NOMO-1 (cell line): ENCODE measurements at regions not wholly inside any gene's neighbourhood (a gene's known extent, or its start where the extent isn't known, plus 50 kb on each side); places are given as distances from the start of the nearest gene placed in this dataset.
"Not testable (repeated sequence)": the region's sequence is repeated elsewhere in the genome, so short reads cannot be mapped to it uniquely, and the experiment has no call there.

Experiments
- DNase-seq, 2 experiments: peaks; one replicate each; lab custom pipeline; 2025; ENCODE audit not compliant: unreplicated experiment in 2 of 2; lab: John Stamatoyannopoulos, UW

- DNase-seq, result no peak
Measured at GRCh38 chr7:50920031-50920635, 137.4 kb upstream of the GRB10 start.

- DNase-seq, result no peak
Measured at GRCh38 chr7:50915621-50916020, 132.9 kb upstream of the GRB10 start.

DNA sequence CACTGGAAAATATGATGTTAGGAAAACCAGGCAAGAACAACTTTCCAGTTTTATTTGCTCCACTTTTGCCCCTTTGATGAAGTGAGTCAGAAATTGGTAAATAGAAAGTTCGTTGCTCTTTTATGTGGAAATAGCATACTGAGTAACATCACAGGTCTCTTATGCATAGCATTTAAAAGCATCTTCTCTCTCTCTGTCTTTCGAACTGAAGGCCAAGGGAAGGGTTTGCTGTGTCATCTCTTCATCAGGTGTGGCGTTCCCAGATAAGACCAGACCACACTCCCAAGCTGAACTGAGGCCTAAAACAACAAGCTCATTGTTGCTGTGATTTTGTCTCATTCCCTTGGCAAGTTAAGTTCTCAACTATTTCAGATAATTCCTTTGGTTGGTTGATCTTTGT lies 131.8 kb upstream of the GRB10 start:
- DNase-seq, result no peak

DNA sequence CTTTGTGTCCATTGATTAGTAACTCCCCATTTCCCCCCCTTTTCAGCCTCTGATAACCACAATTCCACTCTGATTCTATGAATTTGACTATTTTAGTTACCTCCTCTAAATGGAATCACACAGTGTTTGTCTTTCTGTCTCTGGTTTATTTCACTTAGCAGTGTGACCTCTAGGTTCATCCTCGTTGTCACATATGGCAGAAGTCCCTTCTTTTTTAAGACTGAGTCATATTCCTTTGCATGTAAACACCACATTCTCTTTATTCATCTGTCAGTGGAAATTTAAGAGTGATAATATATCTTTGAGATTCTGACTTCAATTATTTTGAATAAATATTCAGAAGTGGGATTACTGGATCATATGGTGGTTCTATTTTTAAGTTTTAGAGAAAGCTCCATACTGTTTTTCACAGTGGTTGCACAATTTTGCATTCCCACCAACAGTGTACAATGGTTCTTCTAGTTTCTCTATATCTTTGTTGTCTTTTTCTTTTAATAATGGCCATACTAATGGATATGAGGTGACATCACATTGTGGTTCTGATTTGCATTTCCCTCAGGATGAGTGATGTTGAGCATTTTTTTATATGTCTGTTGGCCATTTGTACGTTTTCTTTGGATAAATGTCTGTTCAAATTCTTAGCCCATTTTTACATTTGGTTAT lies 126.1 kb upstream of the GRB10 start:
- DNase-seq, result no peak

- DNase-seq, result not testable (repeated sequence)
Measured at GRCh38 chr7:50898604-50899477, 116.1 kb upstream of the GRB10 start.

DNA sequence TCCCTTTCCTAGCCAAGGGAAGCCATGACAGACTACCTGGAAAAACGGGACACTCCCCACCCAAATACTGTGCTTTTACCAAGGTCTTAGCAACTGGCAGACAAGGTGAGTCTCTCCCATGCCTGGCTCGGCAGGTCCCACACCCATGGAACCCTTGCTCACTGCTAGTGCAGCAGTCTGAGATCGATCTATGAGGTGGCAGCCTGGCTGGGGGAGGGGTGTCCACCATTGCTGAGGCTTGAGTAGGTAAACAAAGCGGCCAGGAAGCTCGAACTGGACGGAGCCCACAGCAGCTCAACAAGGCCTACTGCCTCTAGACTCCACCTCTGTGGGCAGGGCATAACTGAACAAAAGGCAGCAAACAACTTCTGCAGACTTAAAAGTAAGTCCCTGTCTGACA lies 104.4 kb upstream of the GRB10 start:
- not testable (repeated sequence) for DNase-seq

- no peak for DNase-seq
Measured at GRCh38 chr7:50872437-50872836, 89.7 kb upstream of the GRB10 start.

- no peak for DNase-seq
Measured at GRCh38 chr7:50869108-50869725, 86.5 kb upstream of the GRB10 start.

GRCh38 chr7:50868426-50869100 lies 85.9 kb upstream of the GRB10 start:
- DNase-seq, result no peak

GRCh38 chr7:50867034-50867356 lies 84.3 kb upstream of the GRB10 start:
- DNase-seq, result no peak

DNA sequence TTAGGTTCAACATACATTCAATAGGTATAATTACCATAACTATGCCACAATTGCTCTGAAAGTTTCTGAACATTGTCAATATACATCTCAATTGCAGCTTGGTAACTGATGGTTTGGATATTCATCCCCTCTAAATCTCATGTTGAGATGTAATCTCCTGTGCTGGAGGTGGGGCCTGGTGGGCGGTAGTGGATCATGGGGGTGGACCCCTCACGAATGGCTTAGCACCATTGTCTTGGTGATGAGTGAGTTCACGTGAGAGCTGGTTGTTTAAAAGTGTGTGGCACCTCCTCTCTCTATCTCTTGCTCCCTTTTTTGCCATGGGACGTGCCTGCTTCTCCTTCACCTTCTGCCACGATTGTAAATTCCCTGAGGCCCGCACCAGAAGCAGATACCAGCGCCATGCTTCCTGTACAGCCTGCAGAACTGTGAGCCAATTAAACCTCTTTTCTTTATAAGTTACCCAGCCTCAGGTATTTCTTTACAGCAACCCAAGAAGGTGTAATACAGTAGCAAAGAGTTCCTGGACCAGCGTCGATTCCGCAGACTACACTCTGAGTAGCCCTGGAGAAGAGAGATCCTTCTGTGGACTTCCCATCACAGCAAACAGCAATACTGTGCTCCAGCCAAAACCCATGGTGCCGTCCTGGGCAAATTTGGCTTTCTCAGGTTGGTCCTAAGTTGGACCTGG lies 83.8 kb upstream of the GRB10 start:
- DNase-seq, result no peak

DNA sequence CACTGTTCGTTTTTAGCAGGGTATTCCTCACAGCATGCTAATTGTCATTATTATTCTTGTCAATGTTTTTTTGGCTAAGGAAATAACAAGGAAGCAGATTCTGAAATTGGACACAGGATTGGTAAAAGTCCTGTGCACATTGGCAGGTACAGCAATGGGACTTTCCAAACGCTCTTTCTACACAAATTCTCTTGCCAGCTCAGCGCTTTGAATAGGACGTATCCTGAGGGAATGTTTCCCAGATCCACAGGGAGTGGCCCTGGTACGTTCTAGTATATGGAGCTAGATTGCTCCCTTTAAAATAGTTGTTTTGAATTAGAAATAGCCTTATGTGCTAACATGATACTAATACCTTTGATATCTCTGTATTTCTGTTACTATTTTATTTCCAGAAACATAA lies 82.8 kb upstream of the GRB10 start:
- no peak for DNase-seq

DNA sequence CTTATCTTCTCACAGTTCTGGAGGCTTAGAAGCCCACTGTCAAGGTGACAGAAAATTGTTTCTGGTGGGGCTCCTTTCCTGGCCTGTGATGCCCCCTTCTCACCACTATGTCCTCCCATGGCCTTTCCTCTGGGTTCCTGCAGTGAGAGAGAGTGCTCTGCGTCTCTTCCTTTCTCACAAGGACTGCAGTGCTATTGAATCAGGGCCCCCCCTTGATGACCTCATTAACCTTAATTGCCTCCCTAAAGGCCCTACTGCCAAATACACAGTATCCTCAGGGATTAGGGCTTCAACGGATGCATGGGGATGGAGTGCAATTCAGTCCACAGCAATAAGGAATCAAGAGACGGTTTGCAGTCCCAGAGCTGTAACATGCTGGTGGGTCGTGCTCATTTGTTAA lies 82.0 kb upstream of the GRB10 start:
- DNase-seq, result no peak

DNA sequence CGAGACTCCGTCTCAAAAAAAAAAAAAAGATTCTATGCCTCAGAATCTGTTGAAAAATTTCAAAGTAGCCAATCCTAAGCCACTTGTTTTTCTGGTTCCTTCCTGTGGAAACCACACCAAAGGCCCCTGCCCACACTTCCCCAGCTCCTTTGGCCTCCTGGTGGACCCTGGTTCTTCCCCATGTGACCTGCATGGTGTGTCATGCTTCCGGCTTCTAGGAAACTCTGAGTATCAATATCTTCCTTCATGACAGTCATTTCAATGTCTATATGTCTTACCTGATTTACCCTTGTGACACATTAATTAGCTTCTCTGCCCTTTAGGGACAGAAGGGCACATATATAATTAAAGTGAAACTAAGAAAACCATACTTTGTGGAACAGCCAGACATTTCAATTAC lies 80.4 kb upstream of the GRB10 start:
- no peak for DNase-seq

DNA sequence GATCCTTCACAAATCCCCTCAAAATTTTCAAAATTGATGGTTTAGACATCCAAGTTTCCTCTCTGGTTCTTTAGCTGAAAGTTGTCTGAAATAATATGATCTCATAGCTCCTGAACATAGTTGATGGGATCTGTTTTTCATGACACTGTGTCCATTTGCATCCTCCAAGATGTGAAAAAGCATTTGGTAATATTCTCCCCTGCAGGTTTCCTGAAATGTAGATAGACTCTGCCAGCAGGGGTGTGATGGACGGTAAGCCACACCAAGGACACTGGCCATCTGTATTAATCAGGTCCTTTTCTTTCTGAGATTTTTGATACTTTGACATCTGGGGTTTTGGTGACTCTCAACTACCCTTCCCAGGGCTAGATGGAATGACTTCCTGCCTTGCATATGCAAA lies 79.6 kb upstream of the GRB10 start:
- DNase-seq, result no peak

- DNase-seq, result no peak
Measured at GRCh38 chr7:50860598-50860997, 77.9 kb upstream of the GRB10 start.

- DNase-seq, result no peak
Measured at GRCh38 chr7:50860174-50860573, 77.5 kb upstream of the GRB10 start.

- no peak for DNase-seq
Measured at GRCh38 chr7:50858528-50859245, 76.0 kb upstream of the GRB10 start.

GRCh38 chr7:50857804-50858489 lies 75.3 kb upstream of the GRB10 start:
- DNase-seq, result no peak
